ENCODE measurements at regions not wholly inside any gene's neighbourhood (a gene's known extent, or its start where the extent isn't known, plus 50 kb on each side); places are given as distances from the start of the nearest gene placed in this dataset.
"Not testable (repeated sequence)": the region's sequence is repeated elsewhere in the genome, so short reads cannot be mapped to it uniquely, and the experiment has no call there.

DNA sequence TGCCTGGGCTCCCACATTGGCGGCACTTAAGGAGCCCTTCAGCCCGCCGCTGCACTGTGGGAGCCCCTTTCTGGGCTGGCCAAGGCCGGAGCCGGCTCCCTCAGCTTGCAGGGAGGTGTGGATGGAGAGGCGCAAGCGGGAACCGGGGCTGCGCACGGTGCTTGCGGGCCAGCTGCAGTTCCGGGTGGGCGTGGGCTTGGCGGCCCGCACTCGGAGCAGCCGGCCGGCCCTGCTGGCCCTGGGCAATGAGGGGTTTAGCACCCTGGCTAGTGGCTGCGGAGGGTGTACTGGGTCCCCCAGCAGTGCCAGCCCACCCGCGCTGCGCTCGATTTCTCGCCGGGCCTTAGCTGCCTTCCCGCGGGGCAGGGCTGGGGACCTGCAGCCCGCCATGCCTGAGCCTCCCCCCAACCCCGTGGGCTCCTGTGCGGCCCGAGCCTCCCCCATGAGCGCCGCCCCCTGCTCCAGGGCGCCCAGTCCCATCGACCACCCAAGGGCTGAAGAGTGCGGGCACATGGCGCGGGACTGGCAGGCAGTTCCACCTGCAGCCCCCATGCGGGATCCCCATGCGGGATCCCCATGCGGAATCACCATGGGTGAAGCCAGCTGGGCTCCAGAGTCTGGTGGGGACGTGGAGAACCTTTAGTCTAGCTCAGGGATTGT is 998.9 kb upstream of the MIR17HG start:
- TF ChIP-seq, protein P1, sequence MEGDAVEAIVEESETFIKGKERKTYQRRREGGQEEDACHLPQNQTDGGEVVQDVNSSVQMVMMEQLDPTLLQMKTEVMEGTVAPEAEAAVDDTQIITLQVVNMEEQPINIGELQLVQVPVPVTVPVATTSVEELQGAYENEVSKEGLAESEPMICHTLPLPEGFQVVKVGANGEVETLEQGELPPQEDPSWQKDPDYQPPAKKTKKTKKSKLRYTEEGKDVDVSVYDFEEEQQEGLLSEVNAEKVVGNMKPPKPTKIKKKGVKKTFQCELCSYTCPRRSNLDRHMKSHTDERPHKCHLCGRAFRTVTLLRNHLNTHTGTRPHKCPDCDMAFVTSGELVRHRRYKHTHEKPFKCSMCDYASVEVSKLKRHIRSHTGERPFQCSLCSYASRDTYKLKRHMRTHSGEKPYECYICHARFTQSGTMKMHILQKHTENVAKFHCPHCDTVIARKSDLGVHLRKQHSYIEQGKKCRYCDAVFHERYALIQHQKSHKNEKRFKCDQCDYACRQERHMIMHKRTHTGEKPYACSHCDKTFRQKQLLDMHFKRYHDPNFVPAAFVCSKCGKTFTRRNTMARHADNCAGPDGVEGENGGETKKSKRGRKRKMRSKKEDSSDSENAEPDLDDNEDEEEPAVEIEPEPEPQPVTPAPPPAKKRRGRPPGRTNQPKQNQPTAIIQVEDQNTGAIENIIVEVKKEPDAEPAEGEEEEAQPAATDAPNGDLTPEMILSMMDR (IDR thresholded peaks at IDR 0.05; ENCODE audit: low read depth, low read length) = not testable (repeated sequence)
- TF ChIP-seq EZH2phosphoT487 (IDR thresholded peaks at IDR 0.05; ENCODE audit: low read depth) = not testable (repeated sequence)

All from OCI-LY3 (cell line).